ENCODE measurements at regions not wholly inside any gene's neighbourhood (a gene's known extent, or its start where the extent isn't known, plus 50 kb on each side); places are given as distances from the start of the nearest gene placed in this dataset.

DNA sequence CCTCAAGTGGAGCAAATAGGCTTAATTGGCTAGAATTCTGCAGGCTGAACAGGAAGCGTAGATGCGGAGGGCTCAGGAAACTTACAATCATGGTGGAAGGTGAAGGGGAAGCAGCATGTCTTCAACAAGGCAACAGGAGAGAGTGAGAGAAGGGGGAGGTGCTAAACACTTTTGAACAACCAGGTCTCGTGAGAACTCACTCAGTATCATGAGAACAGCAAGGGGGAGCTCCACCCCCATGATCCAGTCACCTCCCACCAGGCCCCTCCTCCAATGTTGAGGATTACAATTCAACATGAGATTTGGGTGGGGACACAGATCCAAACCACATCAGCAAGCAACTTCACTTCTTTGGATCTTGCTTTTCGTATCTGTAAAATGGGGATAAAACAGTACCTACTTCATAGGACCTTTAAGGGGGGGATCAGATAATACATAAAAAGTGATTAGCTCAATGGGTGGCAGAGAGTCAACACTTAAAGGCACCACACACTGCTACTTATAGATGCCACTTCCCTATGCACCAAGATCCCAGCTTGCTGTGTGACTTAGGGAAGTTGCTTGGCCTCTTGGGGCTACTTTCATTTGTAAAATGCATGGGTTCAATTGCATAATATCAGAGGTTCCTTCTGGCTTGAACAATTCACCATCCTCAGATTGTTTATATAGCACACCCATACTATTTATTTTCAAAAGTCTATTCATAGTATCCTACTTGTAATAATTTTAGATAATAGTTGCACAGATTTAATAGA, 184.8 kb upstream of the RPH3A start:
- TF ChIP-seq EZH2 (IDR thresholded peaks at IDR 0.05; ENCODE audit: low read length, unreplicated experiment) (no peak), EZH2phosphoT487 (IDR thresholded peaks at IDR 0.05; ENCODE audit: borderline replicate concordance, low read length) (no peak)
- TF ChIP-seq, protein P1, sequence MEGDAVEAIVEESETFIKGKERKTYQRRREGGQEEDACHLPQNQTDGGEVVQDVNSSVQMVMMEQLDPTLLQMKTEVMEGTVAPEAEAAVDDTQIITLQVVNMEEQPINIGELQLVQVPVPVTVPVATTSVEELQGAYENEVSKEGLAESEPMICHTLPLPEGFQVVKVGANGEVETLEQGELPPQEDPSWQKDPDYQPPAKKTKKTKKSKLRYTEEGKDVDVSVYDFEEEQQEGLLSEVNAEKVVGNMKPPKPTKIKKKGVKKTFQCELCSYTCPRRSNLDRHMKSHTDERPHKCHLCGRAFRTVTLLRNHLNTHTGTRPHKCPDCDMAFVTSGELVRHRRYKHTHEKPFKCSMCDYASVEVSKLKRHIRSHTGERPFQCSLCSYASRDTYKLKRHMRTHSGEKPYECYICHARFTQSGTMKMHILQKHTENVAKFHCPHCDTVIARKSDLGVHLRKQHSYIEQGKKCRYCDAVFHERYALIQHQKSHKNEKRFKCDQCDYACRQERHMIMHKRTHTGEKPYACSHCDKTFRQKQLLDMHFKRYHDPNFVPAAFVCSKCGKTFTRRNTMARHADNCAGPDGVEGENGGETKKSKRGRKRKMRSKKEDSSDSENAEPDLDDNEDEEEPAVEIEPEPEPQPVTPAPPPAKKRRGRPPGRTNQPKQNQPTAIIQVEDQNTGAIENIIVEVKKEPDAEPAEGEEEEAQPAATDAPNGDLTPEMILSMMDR (conservative IDR thresholded peaks at IDR 0.05; ENCODE audit: low read depth, low read length) = no peak

Data from PC-3 (cell line).